Smooth muscle cell (in vitro differentiated cells): ENCODE measurements at regions not wholly inside any gene's neighbourhood (a gene's known extent, or its start where the extent isn't known, plus 50 kb on each side); places are given as distances from the start of the nearest gene placed in this dataset.

ENCODE experiments used
- DNase-seq: peaks from one replicate; lab custom pipeline; 2025; ENCODE audit not compliant: unreplicated experiment; lab: John Stamatoyannopoulos, UW
- H2AFZ ChIP-seq: fragments of 200-600 bp; sonication (generic); 2 replicates; pipeline ENCODE4 v1.6.0; 2016; ENCODE audit warnings: antibody characterized with exemption, low read depth, mild to moderate bottlenecking
- H3F3A ChIP-seq: fragments of 200-600 bp; sonication (generic); 2 replicates; pipeline ENCODE4 v1.6.0; 2017; ENCODE audit warnings: antibody characterized with exemption, low read depth
- H3K27ac ChIP-seq: fragments of 200-600 bp; sonication (generic); 2 replicates; pipeline ENCODE4 v1.5.1; 2016; ENCODE audit warnings: low read depth, mild to moderate bottlenecking
- H3K27me3 ChIP-seq: fragments of 200-600 bp; sonication (generic); 2 replicates; pipeline ENCODE4 v1.6.1; 2016; ENCODE audit warnings: low read depth, mild to moderate bottlenecking
- H3K36me3 ChIP-seq: fragments of 200-600 bp; sonication (generic); 2 replicates; pipeline ENCODE4 v1.5.1; 2016; ENCODE audit warnings: low read depth
- H3K4me1 ChIP-seq: fragments of 200-600 bp; sonication (generic); 2 replicates; pipeline ENCODE4 v1.5.1; 2016; ENCODE audit warnings: low read depth
- H3K4me2 ChIP-seq: fragments of 200-600 bp; sonication (generic); 2 replicates; pipeline ENCODE4 v1.6.0; 2016; ENCODE audit warnings: mild to moderate bottlenecking
- H3K4me3 ChIP-seq: fragments of 200-600 bp; sonication (generic); 2 replicates; pipeline ENCODE4 v1.5.1; 2016; ENCODE audit warnings: mild to moderate bottlenecking
- H3K79me2 ChIP-seq: fragments of 200-600 bp; sonication (generic); 2 replicates; pipeline ENCODE4 v1.6.0; 2016; ENCODE audit warnings: low read depth, mild to moderate bottlenecking
- H3K9ac ChIP-seq: fragments of 200-600 bp; sonication (generic); 2 replicates; pipeline ENCODE4 v1.6.0; 2016; ENCODE audit warnings: low read depth
- H3K9me3 ChIP-seq: fragments of 200-600 bp; sonication (generic); replicated peaks from 2 replicates; pipeline ENCODE4 v1.5.1; 2016; ENCODE audit warnings: low read depth
- H4K20me1 ChIP-seq: fragments of 200-600 bp; sonication (generic); 2 replicates; pipeline ENCODE4 v1.6.0; 2016; ENCODE audit warnings: low read depth
- WGBS: methylation state at CpG from one replicate; pipeline ENCODE4 v1.1.7; 2016; ENCODE audit warnings: low lambda C conversion rate; 5-methylcytosine and 5-hydroxymethylcytosine counted together
- TF ChIP-seq, protein P1 (sequence below): fragments of 200-600 bp; sonication (generic); IDR thresholded peaks from 2 replicates; pipeline ENCODE4 v1.5.1; 2017; ENCODE audit warnings: borderline replicate concordance, mild to moderate bottlenecking, antibody characterized with exemption; ENCODE audit not compliant: insufficient read depth, poor library complexity, severe bottlenecking

- Histone ChIP-seq H3K4me3 (no peak overlapping the region), H3K9ac (no peak overlapping the region), H3K4me2 (no peak overlapping the region), H3K9me3 (no peaks in the 10 kb centered on the region), H4K20me1 (no peaks in the 10 kb centered on the region), H3K27ac (no peak overlapping the region), H3K27me3 (no peaks in the 10 kb centered on the region), H3K79me2 (no peaks in the 10 kb centered on the region), H2AFZ (no peak overlapping the region), H3F3A (no peaks in the 10 kb centered on the region), H3K36me3 (no peaks in the 10 kb centered on the region), H3K4me1 (no peaks in the 10 kb centered on the region)
- no peak for DNase-seq
- WGBS = 87% methylated on average over 7 of the region's 7 CpGs
- TF ChIP-seq, protein P1, sequence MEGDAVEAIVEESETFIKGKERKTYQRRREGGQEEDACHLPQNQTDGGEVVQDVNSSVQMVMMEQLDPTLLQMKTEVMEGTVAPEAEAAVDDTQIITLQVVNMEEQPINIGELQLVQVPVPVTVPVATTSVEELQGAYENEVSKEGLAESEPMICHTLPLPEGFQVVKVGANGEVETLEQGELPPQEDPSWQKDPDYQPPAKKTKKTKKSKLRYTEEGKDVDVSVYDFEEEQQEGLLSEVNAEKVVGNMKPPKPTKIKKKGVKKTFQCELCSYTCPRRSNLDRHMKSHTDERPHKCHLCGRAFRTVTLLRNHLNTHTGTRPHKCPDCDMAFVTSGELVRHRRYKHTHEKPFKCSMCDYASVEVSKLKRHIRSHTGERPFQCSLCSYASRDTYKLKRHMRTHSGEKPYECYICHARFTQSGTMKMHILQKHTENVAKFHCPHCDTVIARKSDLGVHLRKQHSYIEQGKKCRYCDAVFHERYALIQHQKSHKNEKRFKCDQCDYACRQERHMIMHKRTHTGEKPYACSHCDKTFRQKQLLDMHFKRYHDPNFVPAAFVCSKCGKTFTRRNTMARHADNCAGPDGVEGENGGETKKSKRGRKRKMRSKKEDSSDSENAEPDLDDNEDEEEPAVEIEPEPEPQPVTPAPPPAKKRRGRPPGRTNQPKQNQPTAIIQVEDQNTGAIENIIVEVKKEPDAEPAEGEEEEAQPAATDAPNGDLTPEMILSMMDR = no peak
These were observed 197.2 kb downstream of the EDEM1 start for GRCh38 chr3:5384557-5385236.

- Histone ChIP-seq H2AFZ (no peak overlapping the region), H3K27ac (peak overlapping the region; percentile 50), H3F3A (no peaks in the 10 kb centered on the region), H3K36me3 (no peaks in the 10 kb centered on the region), H3K4me3 (no peak overlapping the region), H3K4me1 (no peaks in the 10 kb centered on the region), H4K20me1 (no peaks in the 10 kb centered on the region), H3K9me3 (no peaks in the 10 kb centered on the region), H3K9ac (no peak overlapping the region), H3K4me2 (no peak overlapping the region), H3K27me3 (no peaks in the 10 kb centered on the region), H3K79me2 (no peaks in the 10 kb centered on the region)
- 73% methylated on average over 1 of the region's 1 CpG for WGBS
- TF ChIP-seq, protein P1 = no peak
- DNase-seq = no peak
These were observed 200.6 kb downstream of the EDEM1 start for GRCh38 chr3:5388091-5388490.

DNA sequence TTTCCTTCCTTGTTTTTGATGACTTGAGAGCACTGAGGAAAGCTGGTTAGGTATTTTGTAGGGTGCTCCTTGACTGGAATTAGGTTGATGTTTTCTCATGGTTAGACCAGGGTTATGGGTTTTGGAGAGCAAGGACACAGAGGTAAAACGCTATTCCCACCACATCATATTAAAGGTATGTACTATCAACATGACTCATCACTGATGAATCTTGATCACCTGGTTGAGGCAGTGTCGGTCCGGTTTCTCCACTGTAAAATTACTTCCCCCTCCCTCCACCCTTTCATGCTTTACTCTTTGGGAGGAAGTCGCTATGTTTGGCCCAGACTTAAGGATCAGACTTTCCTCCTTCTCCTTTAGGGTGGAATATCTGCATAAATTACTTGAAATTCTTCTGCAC lies 201.6 kb downstream of the EDEM1 start:
- Histone ChIP-seq H3K9ac (no peak overlapping the region), H3F3A (no peaks in the 10 kb centered on the region), H3K4me1 (no peaks in the 10 kb centered on the region), H2AFZ (no peak overlapping the region), H3K27ac (peak overlapping the region; percentile 69), H3K27me3 (no peaks in the 10 kb centered on the region), H3K9me3 (no peaks in the 10 kb centered on the region), H4K20me1 (no peaks in the 10 kb centered on the region), H3K79me2 (no peaks in the 10 kb centered on the region), H3K4me2 (peak overlapping the region; percentile 49), H3K4me3 (no peak overlapping the region), H3K36me3 (no peaks in the 10 kb centered on the region)
- 67% methylated on average over 4 of the region's 4 CpGs for WGBS
- TF ChIP-seq, protein P1 = no peak
- no peak for DNase-seq

DNA sequence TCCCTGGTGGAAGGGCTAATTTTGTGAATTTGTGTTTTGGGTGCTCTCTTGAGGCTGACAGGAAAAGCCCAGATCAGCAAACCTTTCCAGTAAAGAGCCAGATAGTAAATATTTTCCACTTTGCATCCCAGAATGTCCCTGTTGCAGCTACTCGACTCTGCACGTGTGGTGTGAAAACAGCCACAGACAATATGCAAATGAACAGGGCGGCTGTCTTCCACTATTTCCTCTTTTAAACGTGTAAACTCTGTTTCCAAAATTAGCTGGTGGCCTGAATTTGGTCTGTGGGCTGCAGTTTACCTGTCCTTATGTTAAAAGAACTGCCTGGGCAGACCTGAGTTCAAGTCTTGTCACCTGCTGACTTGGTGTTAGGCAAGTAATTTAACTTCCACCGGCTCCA lies 202.7 kb downstream of the EDEM1 start:
- H2AFZ ChIP-seq = no peak overlapping the region

More for the DNA sequence above, 202.7 kb downstream of the EDEM1 start:
- DNase-seq = no peak
- no peaks in the 10 kb centered on the region for H4K20me1 ChIP-seq
- H3F3A ChIP-seq = no peaks in the 10 kb centered on the region
- H3K4me1 ChIP-seq = no peaks in the 10 kb centered on the region
- H3K9ac ChIP-seq = no peak overlapping the region
- H3K4me2 ChIP-seq = no peak overlapping the region
- no peaks in the 10 kb centered on the region for H3K9me3 ChIP-seq
- WGBS = 66% methylated on average over 5 of the region's 5 CpGs
- no peak overlapping the region for H3K4me3 ChIP-seq
- H3K79me2 ChIP-seq = no peaks in the 10 kb centered on the region
- H3K36me3 ChIP-seq = no peaks in the 10 kb centered on the region
- no peaks in the 10 kb centered on the region for H3K27me3 ChIP-seq
- TF ChIP-seq, protein P1 = no peak
- H3K27ac ChIP-seq = no peak overlapping the region
